GM23338 (cell line): ENCODE measurements at regions not wholly inside any gene's neighbourhood (a gene's known extent, or its start where the extent isn't known, plus 50 kb on each side); places are given as distances from the start of the nearest gene placed in this dataset.

Experiments used
- ATAC-seq: fragments of 200-7000 bp; cut with Tn5 transposase; 3 replicates; pipeline ENCODE4 v1.9.1; 2020
- DNase-seq: peaks from one replicate; pipeline ENCODE4 v3.0.0-alpha.2; 2015; ENCODE audit warnings: low spot score
- H2AFZ ChIP-seq: fragments of 200-600 bp; sonication (generic); 2 replicates; pipeline ENCODE4 v1.8.0; 2016; ENCODE audit warnings: antibody characterized with exemption, mild to moderate bottlenecking, moderate library complexity
- H3F3A ChIP-seq: fragments of 200-600 bp; sonication (generic); replicated peaks from 2 replicates; pipeline ENCODE4 v1.8.0; 2017; ENCODE audit warnings: antibody characterized with exemption, mixed run types, low read depth
- H3K27ac ChIP-seq: fragments of 200-600 bp; sonication (generic); 2 replicates; pipeline ENCODE4 v1.6.1; 2016; ENCODE audit warnings: low read depth
- H3K27me3 ChIP-seq: fragments of 200-600 bp; sonication (generic); 2 replicates; pipeline ENCODE4 v1.8.0; 2016; ENCODE audit warnings: mild to moderate bottlenecking, mixed run types, moderate library complexity; ENCODE audit not compliant: insufficient read depth
- H3K36me3 ChIP-seq: fragments of 200-600 bp; sonication (generic); 2 replicates; pipeline ENCODE4 v1.8.0; 2016; ENCODE audit warnings: mild to moderate bottlenecking; ENCODE audit not compliant: insufficient read depth
- H3K4me1 ChIP-seq: fragments of 200-600 bp; sonication (generic); 2 replicates; pipeline ENCODE4 v1.8.0; 2016; ENCODE audit warnings: mild to moderate bottlenecking, moderate library complexity; ENCODE audit not compliant: insufficient read depth
- H3K4me2 ChIP-seq: fragments of 200-600 bp; sonication (generic); 2 replicates; pipeline ENCODE4 v1.7.1; 2017; ENCODE audit warnings: mixed run types
- H3K4me3 ChIP-seq: fragments of 200-600 bp; sonication (generic); 2 replicates; pipeline ENCODE4 v1.6.1; 2016; ENCODE audit warnings: mixed run types
- H3K79me2 ChIP-seq: fragments of 200-600 bp; sonication (generic); replicated peaks from 2 replicates; pipeline ENCODE4 v1.8.0; 2017; ENCODE audit warnings: mild to moderate bottlenecking; ENCODE audit not compliant: insufficient read depth
- H3K9me2 ChIP-seq: fragments of 200-600 bp; sonication (generic); 2 replicates; pipeline ENCODE4 v1.8.0; 2017; ENCODE audit not compliant: insufficient read depth
- H4K20me1 ChIP-seq: fragments of 200-600 bp; sonication (generic); replicated peaks from 2 replicates; pipeline ENCODE4 v1.8.0; 2017; ENCODE audit warnings: mild to moderate bottlenecking; ENCODE audit not compliant: insufficient read depth
- H3K27ac Mint-ChIP-seq: 2 replicates; pipeline ENCODE4 v1.8.0; 2020; ENCODE audit warnings: inconsistent platforms, mild to moderate bottlenecking, moderate library complexity, mixed read lengths
- H3K27me3 Mint-ChIP-seq: 3 replicates; pipeline ENCODE4 v1.8.0; 2022; ENCODE audit warnings: low read depth, mild to moderate bottlenecking, moderate library complexity, mixed read lengths, inconsistent platforms; ENCODE audit not compliant: insufficient read depth, poor library complexity
- H3K36me3 Mint-ChIP-seq: 3 replicates; pipeline ENCODE4 v1.8.0; 2021; ENCODE audit warnings: low read depth, mild to moderate bottlenecking, inconsistent platforms, moderate library complexity, mixed read lengths
- H3K4me1 Mint-ChIP-seq: 3 replicates; pipeline ENCODE4 v1.8.0; 2020; ENCODE audit warnings: mild to moderate bottlenecking, inconsistent platforms, mixed read lengths
- H3K4me3 Mint-ChIP-seq: 3 replicates; pipeline ENCODE4 v1.8.0; 2021; ENCODE audit warnings: moderate library complexity, mild to moderate bottlenecking, inconsistent platforms, mixed read lengths
- H3K9me3 Mint-ChIP-seq: 3 replicates; pipeline ENCODE4 v1.8.0; 2020; ENCODE audit warnings: moderate library complexity, mild to moderate bottlenecking, inconsistent platforms, mixed read lengths
- CREB1 ChIP-seq: fragments of 250-450 bp; sonication (Bioruptor Pico); IDR thresholded peaks from 2 replicates; pipeline ENCODE4 v1.5.0; 2020; ENCODE audit warnings: low read depth, mild to moderate bottlenecking, moderate library complexity
- EZH2 ChIP-seq: fragments of 200-600 bp; sonication (generic); IDR thresholded peaks from one replicate; pipeline ENCODE4 v1.8.0; 2017; ENCODE audit warnings: antibody characterized with exemption, mild to moderate bottlenecking, low read depth; ENCODE audit not compliant: unreplicated experiment
- EZH2phosphoT487 ChIP-seq: fragments of 200-600 bp; sonication (generic); IDR thresholded peaks from one replicate; pipeline ENCODE4 v1.8.1; 2018; ENCODE audit warnings: antibody characterized with exemption; ENCODE audit not compliant: unreplicated experiment
- JUNB ChIP-seq: IDR thresholded peaks from one replicate; pipeline ENCODE4 v1.6.1; 2016; ENCODE audit warnings: antibody characterized with exemption; ENCODE audit not compliant: unreplicated experiment
- NANOG ChIP-seq: IDR thresholded peaks from 2 replicates; pipeline ENCODE4 v1.6.1; 2016; ENCODE audit warnings: antibody characterized with exemption, borderline replicate concordance
- POLR2AphosphoS5 ChIP-seq: IDR thresholded peaks from 2 replicates; pipeline ENCODE4 v1.6.1; 2016; ENCODE audit warnings: antibody characterized with exemption, low read depth
- REST ChIP-seq: IDR thresholded peaks from one replicate; pipeline ENCODE4 v1.6.1; 2018; ENCODE audit warnings: antibody characterized with exemption; ENCODE audit not compliant: unreplicated experiment
- STAT1 ChIP-seq: IDR thresholded peaks from one replicate; pipeline ENCODE4 v1.6.1; 2016; ENCODE audit warnings: antibody characterized with exemption; ENCODE audit not compliant: unreplicated experiment
- ZNF114 ChIP-seq: fragments of 250-450 bp; sonication (Bioruptor Pico); IDR thresholded peaks from 2 replicates; pipeline ENCODE4 v1.5.0; 2020; ENCODE audit warnings: mild to moderate bottlenecking, moderate library complexity
- ZNF331 ChIP-seq: fragments of 250-450 bp; sonication (Bioruptor Pico); IDR thresholded peaks from 2 replicates; pipeline ENCODE4 v1.5.0; 2020; ENCODE audit warnings: low read depth, mild to moderate bottlenecking, moderate library complexity
- TF ChIP-seq, protein P1 (sequence below): fragments of 250-450 bp; sonication (Bioruptor Pico); IDR thresholded peaks from 2 replicates; pipeline ENCODE4 v1.5.0; 2020; ENCODE audit warnings: mild to moderate bottlenecking, moderate library complexity
- TF ChIP-seq, protein P2 (sequence below), 2 experiments: fragments of 200-600 bp in 1 of 2; sonication (generic) in 1 of 2; conservative IDR thresholded peaks; 2 replicates each; pipeline versions ENCODE4 v1.5.1 to v1.6.1; 2016 to 2017; ENCODE audit warnings: antibody characterized with exemption in 2 of 2, low read depth in 2 of 2, mild to moderate bottlenecking in 2 of 2, moderate library complexity in 1 of 2
- TF ChIP-seq, protein P3 (sequence below): IDR thresholded peaks from 2 replicates; pipeline ENCODE4 v1.6.1; 2016; ENCODE audit warnings: antibody characterized with exemption

- Histone ChIP-seq H3K27me3 (peaks cover 20% of the 10 kb centered on the region), H3K4me3 (no peak overlapping the region), H2AFZ (no peak overlapping the region), H3K4me1 (peaks cover 10% of the 10 kb centered on the region), H3K9me2 (peaks cover 10% of the 10 kb centered on the region), H3K36me3 (no peaks in the 10 kb centered on the region), H3K4me2 (peak overlapping the region; percentile 9; the same call in 1 of the 2 replicates), H3K27ac (no peak overlapping the region), H3F3A (no peaks in the 10 kb centered on the region), H4K20me1 (no peaks in the 10 kb centered on the region), H3K79me2 (no peaks in the 10 kb centered on the region)
- Mint-ChIP-seq H3K9me3 (peaks cover 5% of the 10 kb centered on the region; the same call in 2 of the 3 replicates), H3K4me3 (0 out of 3 replicates have a peak overlapping the region, but pooled peaks have one; percentile 7), H3K4me1 (peaks cover 5% of the 10 kb centered on the region; the same call in 1 of the 3 replicates), H3K36me3 (no peaks in the 10 kb centered on the region), H3K27ac (no peak overlapping the region), H3K27me3 (peaks cover 14% of the 10 kb centered on the region)
- no peak for TF ChIP-seq EZH2phosphoT487
- TF ChIP-seq JUNB: no peak
- TF ChIP-seq EZH2: no peak
- TF ChIP-seq POLR2AphosphoS5: no peak
- TF ChIP-seq REST: no peak
- no peak for TF ChIP-seq ZNF331 (CRISPR knock-in tag)
- TF ChIP-seq CREB1 (CRISPR knock-in tag): no peak
- TF ChIP-seq ZNF114: no peak
- no peak for TF ChIP-seq STAT1
- TF ChIP-seq, protein P1, sequence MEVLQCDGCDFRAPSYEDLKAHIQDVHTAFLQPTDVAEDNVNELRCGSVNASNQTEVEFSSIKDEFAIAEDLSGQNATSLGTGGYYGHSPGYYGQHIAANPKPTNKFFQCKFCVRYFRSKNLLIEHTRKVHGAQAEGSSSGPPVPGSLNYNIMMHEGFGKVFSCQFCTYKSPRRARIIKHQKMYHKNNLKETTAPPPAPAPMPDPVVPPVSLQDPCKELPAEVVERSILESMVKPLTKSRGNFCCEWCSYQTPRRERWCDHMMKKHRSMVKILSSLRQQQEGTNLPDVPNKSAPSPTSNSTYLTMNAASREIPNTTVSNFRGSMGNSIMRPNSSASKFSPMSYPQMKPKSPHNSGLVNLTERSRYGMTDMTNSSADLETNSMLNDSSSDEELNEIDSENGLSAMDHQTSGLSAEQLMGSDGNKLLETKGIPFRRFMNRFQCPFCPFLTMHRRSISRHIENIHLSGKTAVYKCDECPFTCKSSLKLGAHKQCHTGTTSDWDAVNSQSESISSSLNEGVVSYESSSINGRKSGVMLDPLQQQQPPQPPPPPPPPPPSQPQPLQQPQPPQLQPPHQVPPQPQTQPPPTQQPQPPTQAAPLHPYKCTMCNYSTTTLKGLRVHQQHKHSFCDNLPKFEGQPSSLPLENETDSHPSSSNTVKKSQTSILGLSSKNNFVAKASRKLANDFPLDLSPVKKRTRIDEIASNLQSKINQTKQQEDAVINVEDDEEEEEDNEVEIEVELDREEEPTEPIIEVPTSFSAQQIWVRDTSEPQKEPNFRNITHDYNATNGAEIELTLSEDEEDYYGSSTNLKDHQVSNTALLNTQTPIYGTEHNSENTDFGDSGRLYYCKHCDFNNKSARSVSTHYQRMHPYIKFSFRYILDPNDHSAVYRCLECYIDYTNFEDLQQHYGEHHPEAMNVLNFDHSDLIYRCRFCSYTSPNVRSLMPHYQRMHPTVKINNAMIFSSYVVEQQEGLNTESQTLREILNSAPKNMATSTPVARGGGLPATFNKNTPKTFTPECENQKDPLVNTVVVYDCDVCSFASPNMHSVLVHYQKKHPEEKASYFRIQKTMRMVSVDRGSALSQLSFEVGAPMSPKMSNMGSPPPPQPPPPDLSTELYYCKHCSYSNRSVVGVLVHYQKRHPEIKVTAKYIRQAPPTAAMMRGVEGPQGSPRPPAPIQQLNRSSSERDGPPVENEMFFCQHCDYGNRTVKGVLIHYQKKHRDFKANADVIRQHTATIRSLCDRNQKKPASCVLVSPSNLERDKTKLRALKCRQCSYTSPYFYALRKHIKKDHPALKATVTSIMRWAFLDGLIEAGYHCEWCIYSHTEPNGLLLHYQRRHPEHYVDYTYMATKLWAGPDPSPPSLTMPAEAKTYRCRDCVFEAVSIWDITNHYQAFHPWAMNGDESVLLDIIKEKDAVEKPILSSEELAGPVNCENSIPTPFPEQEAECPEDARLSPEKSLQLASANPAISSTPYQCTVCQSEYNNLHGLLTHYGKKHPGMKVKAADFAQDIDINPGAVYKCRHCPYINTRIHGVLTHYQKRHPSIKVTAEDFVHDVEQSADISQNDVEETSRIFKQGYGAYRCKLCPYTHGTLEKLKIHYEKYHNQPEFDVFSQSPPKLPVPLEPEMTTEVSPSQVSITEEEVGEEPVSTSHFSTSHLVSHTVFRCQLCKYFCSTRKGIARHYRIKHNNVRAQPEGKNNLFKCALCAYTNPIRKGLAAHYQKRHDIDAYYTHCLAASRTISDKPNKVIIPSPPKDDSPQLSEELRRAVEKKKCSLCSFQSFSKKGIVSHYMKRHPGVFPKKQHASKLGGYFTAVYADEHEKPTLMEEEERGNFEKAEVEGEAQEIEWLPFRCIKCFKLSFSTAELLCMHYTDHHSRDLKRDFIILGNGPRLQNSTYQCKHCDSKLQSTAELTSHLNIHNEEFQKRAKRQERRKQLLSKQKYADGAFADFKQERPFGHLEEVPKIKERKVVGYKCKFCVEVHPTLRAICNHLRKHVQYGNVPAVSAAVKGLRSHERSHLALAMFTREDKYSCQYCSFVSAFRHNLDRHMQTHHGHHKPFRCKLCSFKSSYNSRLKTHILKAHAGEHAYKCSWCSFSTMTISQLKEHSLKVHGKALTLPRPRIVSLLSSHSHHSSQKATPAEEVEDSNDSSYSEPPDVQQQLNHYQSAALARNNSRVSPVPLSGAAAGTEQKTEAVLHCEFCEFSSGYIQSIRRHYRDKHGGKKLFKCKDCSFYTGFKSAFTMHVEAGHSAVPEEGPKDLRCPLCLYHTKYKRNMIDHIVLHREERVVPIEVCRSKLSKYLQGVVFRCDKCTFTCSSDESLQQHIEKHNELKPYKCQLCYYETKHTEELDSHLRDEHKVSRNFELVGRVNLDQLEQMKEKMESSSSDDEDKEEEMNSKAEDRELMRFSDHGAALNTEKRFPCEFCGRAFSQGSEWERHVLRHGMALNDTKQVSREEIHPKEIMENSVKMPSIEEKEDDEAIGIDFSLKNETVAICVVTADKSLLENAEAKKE (CRISPR knock-in tag): peak; percentile 97
- TF ChIP-seq, protein P2, sequence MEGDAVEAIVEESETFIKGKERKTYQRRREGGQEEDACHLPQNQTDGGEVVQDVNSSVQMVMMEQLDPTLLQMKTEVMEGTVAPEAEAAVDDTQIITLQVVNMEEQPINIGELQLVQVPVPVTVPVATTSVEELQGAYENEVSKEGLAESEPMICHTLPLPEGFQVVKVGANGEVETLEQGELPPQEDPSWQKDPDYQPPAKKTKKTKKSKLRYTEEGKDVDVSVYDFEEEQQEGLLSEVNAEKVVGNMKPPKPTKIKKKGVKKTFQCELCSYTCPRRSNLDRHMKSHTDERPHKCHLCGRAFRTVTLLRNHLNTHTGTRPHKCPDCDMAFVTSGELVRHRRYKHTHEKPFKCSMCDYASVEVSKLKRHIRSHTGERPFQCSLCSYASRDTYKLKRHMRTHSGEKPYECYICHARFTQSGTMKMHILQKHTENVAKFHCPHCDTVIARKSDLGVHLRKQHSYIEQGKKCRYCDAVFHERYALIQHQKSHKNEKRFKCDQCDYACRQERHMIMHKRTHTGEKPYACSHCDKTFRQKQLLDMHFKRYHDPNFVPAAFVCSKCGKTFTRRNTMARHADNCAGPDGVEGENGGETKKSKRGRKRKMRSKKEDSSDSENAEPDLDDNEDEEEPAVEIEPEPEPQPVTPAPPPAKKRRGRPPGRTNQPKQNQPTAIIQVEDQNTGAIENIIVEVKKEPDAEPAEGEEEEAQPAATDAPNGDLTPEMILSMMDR (conservative IDR thresholded peaks at IDR 0.05; ENCODE audit: low read depth in 2 of 2): no peak
- TF ChIP-seq NANOG: peak; percentile 69; the same call in 1 of the 2 replicates
- TF ChIP-seq, protein P3, sequence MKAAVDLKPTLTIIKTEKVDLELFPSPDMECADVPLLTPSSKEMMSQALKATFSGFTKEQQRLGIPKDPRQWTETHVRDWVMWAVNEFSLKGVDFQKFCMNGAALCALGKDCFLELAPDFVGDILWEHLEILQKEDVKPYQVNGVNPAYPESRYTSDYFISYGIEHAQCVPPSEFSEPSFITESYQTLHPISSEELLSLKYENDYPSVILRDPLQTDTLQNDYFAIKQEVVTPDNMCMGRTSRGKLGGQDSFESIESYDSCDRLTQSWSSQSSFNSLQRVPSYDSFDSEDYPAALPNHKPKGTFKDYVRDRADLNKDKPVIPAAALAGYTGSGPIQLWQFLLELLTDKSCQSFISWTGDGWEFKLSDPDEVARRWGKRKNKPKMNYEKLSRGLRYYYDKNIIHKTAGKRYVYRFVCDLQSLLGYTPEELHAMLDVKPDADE: no peak
- peak; percentile 77 for ATAC-seq
- DNase-seq: peak; percentile 28
Observed at GRCh38 chr18:1968801-1969498, 602.4 kb downstream of the METTL4 start.
